OCI-LY7 (cell line): ENCODE measurements at regions not wholly inside any gene's neighbourhood (a gene's known extent, or its start where the extent isn't known, plus 50 kb on each side); places are given as distances from the start of the nearest gene placed in this dataset.

Experiments
- CTCF ChIP-seq: fragments of 200-600 bp; sonication (generic); conservative IDR thresholded peaks from 2 replicates; pipeline ENCODE4 v1.5.1; 2014; ENCODE audit warnings: mild to moderate bottlenecking, antibody characterized with exemption, low read length, moderate library complexity, mixed read lengths
- EZH2phosphoT487 ChIP-seq: fragments of 200-600 bp; sonication (generic); IDR thresholded peaks from 2 replicates; pipeline ENCODE4 v1.6.1; 2018; ENCODE audit warnings: low read depth, borderline replicate concordance, mild to moderate bottlenecking, mixed run types, antibody characterized with exemption, low read length, moderate library complexity, mixed read lengths

GRCh38 chr2:49404108-49404507, 249.8 kb upstream of the FSHR start:
- no peak for TF ChIP-seq CTCF
- no peak for TF ChIP-seq EZH2phosphoT487
